ENCODE measurements at regions not wholly inside any gene's neighbourhood (a gene's known extent, or its start where the extent isn't known, plus 50 kb on each side); places are given as distances from the start of the nearest gene placed in this dataset.

DNA sequence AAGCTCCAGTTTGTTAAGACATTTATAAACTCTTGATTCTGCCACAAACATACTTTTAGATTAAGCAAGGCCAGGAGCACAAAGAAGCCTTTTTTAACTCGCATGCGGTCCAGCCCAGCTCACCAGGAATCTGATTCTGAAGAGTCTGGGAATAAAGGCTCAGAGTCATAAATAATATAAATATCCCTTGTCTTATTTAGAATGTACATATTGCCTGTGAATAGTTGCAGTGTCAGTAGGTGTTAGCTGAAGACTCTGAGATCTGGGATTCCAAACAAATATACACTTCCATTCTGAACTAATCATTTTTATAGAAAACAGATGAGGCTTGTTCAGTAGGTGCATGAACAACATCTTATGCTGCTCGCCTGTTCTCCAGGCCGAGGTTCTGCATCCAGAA is 59.1 kb upstream of the ELAC2 start:
- DNase-seq: no peak

DNA sequence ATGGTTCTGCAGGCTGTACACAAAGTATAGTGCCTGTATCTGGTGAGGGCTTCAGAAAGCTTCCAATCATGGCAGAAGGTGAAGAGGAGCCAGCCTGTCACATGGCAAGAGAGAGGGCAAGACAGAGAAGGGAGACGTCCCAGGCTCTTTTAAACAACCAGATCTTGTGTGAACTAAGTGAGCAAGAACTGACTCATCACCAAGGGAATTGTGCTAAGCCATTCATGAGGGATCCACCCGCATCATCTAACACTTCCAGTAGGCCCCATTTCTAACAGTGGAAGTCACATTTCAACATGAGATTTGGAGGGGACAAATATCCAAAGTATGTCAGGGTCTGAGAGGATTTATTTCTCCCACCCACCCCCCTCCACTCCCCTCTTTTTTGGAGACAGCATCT is 56.2 kb upstream of the ELAC2 start:
- DNase-seq: no peak

DNA sequence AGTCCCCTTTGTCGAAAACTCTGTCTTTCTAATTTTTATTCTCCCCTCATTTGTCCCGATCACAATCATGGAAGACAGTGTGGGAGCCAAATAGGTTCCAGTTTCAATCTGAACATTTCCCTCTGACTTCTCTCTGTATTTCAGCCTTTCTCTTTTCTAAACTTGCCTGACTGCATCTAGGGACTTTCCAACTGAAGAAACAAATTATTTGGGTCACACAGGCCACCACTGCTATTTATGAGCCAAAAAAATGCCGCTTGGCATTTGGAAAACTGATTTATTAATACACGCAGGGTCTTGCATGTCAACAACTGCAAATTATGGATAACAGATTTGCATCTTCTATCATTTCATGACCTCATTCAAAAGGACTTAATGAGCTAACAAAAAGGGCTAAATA is 55.2 kb upstream of the ELAC2 start:
- no peak for DNase-seq

DNA sequence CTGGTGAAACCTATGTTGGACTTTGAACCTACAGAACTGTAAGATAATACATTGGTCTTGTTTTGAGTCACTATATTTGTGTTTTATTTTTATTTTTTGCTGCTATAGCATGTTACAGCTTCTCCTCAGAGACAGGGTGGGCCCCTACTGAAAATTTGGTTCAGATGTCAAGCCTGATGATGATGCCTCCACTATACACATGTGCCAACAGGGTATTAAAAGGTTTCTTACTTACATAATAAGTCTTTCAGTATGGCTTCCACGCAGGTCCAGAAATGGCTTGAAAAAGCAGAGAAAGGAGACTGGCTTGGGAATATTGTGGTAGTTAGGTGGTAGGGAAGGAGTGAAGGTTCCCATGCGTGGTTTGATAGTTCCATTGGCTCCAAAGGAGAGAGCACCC is 52.9 kb upstream of the ELAC2 start:
- no peak for DNase-seq

DNA sequence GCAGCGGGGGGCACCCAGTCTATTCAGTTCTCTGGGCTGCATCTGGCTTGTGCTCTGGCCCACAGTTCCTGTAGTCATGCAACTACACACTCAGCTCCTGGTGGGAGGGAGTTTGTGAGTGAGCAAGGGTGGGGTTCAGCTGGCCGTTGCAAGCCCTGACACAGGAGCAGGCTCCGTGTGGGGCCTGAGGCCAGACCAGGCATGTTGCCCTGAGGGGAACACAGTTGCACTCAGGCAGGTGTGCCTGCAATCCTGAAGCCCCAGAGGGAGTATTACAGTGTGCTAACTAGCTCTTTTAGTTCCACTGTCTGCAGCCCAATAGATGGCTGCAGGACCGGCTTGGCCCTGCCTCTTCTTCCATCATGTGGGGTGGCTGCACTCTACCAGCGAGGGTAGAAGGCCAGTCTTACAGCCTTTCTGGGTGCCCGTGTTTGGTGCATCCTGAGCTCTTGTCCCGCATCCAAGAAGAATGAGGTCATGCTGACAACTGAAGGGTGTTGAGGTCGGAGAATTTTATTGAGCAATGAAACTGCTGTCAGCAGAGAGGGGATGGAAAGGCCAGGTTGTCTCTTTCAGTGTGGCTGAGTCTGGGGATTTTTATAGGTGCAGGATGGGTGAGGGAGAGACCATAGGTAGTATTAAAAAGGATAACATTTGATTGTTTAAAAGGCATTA is 49.9 kb upstream of the ELAC2 start:
- no peak for DNase-seq

All from activated CD4-positive, alpha-beta T cell treated with anti-CD3 and anti-CD28 coated beads, Interleukin-2, amount 50 U/mL, for 16 hours (primary cell).